H1 (cell line): ENCODE measurements at regions not wholly inside any gene's neighbourhood (a gene's known extent, or its start where the extent isn't known, plus 50 kb on each side); places are given as distances from the start of the nearest gene placed in this dataset.

Experiments
- BACH1 ChIP-seq: IDR thresholded peaks from 2 replicates; pipeline ENCODE4 v1.6.1; 2012; ENCODE audit warnings: low read length, improper control_type of control experiment
- CEBPB ChIP-seq: IDR thresholded peaks from 2 replicates; pipeline ENCODE4 v1.6.1; 2012; ENCODE audit warnings: low read depth, low read length
- GTF2F1 ChIP-seq: IDR thresholded peaks from 2 replicates; pipeline ENCODE4 v1.6.1; 2012; ENCODE audit warnings: low read depth, low read length, improper control_type of control experiment, borderline replicate concordance
- KDM5A ChIP-seq: fragments of 200-600 bp; IDR thresholded peaks from 2 replicates; pipeline ENCODE4 v1.7.1; 2012; ENCODE audit warnings: mild to moderate bottlenecking, low read length, inconsistent platforms, mixed read lengths
- RAD21 ChIP-seq, 2 experiments: IDR thresholded peaks in 1 of 2; conservative IDR thresholded peaks in 1 of 2; 2 replicates each; pipeline ENCODE4 v1.6.1; 2011; ENCODE audit warnings: low read depth in 2 of 2, low read length in 2 of 2, improper control_type of control experiment in 1 of 2, inconsistent platforms in 1 of 2, mild to moderate bottlenecking in 1 of 2, moderate library complexity in 1 of 2
- SIRT6 ChIP-seq: IDR thresholded peaks from one replicate; pipeline ENCODE4 v1.7.1; 2012; ENCODE audit warnings: low read length, inconsistent platforms
- SP4 ChIP-seq: IDR thresholded peaks from 2 replicates; pipeline ENCODE4 v1.6.1; 2012; ENCODE audit warnings: low read length, inconsistent platforms
- TAF7 ChIP-seq: optimal IDR thresholded peaks from 2 replicates; pipeline ENCODE3; 2011; ENCODE audit warnings: low read depth, mild to moderate bottlenecking, inconsistent platforms, low read length, moderate library complexity, borderline replicate concordance
- ZNF274 ChIP-seq: IDR thresholded peaks from 2 replicates; pipeline ENCODE4 v1.7.0; 2012; ENCODE audit warnings: low read length, borderline replicate concordance; ENCODE audit errors: extremely low read depth

- TF ChIP-seq SP4: no peak
- no peak for TF ChIP-seq CEBPB
- no peak for TF ChIP-seq KDM5A
- TF ChIP-seq TAF7: no peak
- no peak for TF ChIP-seq GTF2F1
- TF ChIP-seq RAD21 (IDR thresholded peaks at IDR 0.05 in 1 of 2, conservative IDR thresholded peaks at IDR 0.05 in 1 of 2; ENCODE audit: low read depth in 2 of 2, low read length in 2 of 2): no peak
- no peak for TF ChIP-seq SIRT6
- TF ChIP-seq BACH1: no peak
- TF ChIP-seq ZNF274: no peak
Measured at GRCh38 chr10:4121502-4122380, 336.7 kb upstream of the KLF6 start (continued).
